ENCODE measurements at regions not wholly inside any gene's neighbourhood (a gene's known extent, or its start where the extent isn't known, plus 50 kb on each side); places are given as distances from the start of the nearest gene placed in this dataset.

DNA sequence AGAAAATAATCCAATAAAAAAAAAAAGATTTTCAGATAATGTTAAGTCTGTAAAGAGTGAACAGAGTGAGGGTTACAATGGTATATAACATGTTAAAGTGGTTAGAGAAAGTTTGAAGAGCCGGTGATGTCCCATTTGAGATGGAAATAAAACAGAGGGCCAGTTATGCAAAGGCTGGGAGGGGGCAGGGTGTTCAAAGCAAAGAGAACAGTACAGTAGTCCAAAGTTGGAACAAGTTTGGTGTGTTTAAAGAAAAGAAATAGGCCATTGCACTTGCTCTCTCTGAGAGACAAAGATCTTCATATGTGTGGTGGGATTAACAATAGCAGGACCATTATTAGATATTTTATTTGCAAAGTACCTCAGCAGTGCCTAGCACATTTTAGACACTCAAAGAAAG lies 179.5 kb upstream of the PKN2 start:
- Mint-ChIP-seq H3K4me3 (no peak overlapping the region), H3K36me3 (no peaks in the 10 kb centered on the region), H3K27ac (no peak overlapping the region), H3K4me1 (peaks cover 6% of the 10 kb centered on the region; the same call in 1 of the 2 replicates), H3K27me3 (ENCODE audit: low read depth) (no peaks in the 10 kb centered on the region), H3K9me3 (no peaks in the 10 kb centered on the region)
- ChIA-PET POLR2A (no interaction called here), CTCF (no interaction called here)
- no peak for TF ChIP-seq MAX (CRISPR knock-in tag; IDR thresholded peaks at IDR 0.05)
- no peak for TF ChIP-seq TCF7 (CRISPR knock-in tag; IDR thresholded peaks at IDR 0.05; ENCODE audit: low read depth)
- no peak for TF ChIP-seq ZNF532 (CRISPR knock-in tag; IDR thresholded peaks at IDR 0.05; ENCODE audit: borderline replicate concordance)
- TF ChIP-seq FOXK1 (CRISPR knock-in tag; IDR thresholded peaks at IDR 0.05): no peak
- TF ChIP-seq ATF3 (CRISPR knock-in tag; conservative IDR thresholded peaks at IDR 0.05): no peak
- TF ChIP-seq, protein P1, sequence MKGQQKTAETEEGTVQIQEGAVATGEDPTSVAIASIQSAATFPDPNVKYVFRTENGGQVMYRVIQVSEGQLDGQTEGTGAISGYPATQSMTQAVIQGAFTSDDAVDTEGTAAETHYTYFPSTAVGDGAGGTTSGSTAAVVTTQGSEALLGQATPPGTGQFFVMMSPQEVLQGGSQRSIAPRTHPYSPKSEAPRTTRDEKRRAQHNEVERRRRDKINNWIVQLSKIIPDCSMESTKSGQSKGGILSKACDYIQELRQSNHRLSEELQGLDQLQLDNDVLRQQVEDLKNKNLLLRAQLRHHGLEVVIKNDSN (CRISPR knock-in tag; IDR thresholded peaks at IDR 0.05): no peak
- no peak for TF ChIP-seq MYBL2 (CRISPR knock-in tag; IDR thresholded peaks at IDR 0.05)
- no peak for TF ChIP-seq ZNF425 (CRISPR knock-in tag; conservative IDR thresholded peaks at IDR 0.05)
- no peak for TF ChIP-seq ZBTB21 (CRISPR knock-in tag; IDR thresholded peaks at IDR 0.05; ENCODE audit: borderline replicate concordance)
- TF ChIP-seq PREB (CRISPR knock-in tag; IDR thresholded peaks at IDR 0.05; ENCODE audit: borderline replicate concordance): no peak
- TF ChIP-seq, protein P2, sequence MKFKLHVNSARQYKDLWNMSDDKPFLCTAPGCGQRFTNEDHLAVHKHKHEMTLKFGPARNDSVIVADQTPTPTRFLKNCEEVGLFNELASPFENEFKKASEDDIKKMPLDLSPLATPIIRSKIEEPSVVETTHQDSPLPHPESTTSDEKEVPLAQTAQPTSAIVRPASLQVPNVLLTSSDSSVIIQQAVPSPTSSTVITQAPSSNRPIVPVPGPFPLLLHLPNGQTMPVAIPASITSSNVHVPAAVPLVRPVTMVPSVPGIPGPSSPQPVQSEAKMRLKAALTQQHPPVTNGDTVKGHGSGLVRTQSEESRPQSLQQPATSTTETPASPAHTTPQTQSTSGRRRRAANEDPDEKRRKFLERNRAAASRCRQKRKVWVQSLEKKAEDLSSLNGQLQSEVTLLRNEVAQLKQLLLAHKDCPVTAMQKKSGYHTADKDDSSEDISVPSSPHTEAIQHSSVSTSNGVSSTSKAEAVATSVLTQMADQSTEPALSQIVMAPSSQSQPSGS (CRISPR knock-in tag; IDR thresholded peaks at IDR 0.05; ENCODE audit: borderline replicate concordance, low read depth): no peak
- TF ChIP-seq TEAD1 (CRISPR knock-in tag; IDR thresholded peaks at IDR 0.05): no peak
- ATAC-seq (no peak), DNase-seq (ENCODE audit: low spot score) (no peak)

DNA sequence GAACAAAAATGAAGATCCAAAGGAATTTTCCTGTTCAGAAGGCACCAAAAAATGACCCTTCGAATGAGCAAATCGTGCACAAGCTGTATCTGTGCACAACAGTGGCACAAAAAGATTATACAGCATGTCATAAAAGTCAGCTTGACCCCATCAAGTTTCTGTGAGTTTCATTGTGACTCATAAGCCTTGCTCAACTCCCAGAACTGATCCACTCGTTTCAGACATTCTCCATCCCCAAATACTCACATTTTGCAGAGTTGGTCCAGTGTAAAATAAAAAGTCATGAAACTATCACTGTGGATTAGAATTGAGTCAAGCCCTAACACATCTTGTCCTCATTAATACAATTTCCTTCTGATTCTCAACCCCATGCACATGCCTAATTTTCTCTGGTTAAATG lies 174.7 kb upstream of the PKN2 start:
- Mint-ChIP-seq H3K9me3 (no peaks in the 10 kb centered on the region), H3K4me3 (no peak overlapping the region), H3K27me3 (ENCODE audit: low read depth) (no peaks in the 10 kb centered on the region), H3K4me1 (no peaks in the 10 kb centered on the region), H3K36me3 (no peaks in the 10 kb centered on the region), H3K27ac (no peak overlapping the region)
- TF ChIP-seq CREM (CRISPR knock-in tag; IDR thresholded peaks at IDR 0.05) (no peak), IRF2 (CRISPR knock-in tag; IDR thresholded peaks at IDR 0.05; ENCODE audit: borderline replicate concordance, low read depth) (no peak), ELF4 (CRISPR knock-in tag; IDR thresholded peaks at IDR 0.05; ENCODE audit: low read depth) (no peak)
- TF ChIP-seq, protein P3, sequence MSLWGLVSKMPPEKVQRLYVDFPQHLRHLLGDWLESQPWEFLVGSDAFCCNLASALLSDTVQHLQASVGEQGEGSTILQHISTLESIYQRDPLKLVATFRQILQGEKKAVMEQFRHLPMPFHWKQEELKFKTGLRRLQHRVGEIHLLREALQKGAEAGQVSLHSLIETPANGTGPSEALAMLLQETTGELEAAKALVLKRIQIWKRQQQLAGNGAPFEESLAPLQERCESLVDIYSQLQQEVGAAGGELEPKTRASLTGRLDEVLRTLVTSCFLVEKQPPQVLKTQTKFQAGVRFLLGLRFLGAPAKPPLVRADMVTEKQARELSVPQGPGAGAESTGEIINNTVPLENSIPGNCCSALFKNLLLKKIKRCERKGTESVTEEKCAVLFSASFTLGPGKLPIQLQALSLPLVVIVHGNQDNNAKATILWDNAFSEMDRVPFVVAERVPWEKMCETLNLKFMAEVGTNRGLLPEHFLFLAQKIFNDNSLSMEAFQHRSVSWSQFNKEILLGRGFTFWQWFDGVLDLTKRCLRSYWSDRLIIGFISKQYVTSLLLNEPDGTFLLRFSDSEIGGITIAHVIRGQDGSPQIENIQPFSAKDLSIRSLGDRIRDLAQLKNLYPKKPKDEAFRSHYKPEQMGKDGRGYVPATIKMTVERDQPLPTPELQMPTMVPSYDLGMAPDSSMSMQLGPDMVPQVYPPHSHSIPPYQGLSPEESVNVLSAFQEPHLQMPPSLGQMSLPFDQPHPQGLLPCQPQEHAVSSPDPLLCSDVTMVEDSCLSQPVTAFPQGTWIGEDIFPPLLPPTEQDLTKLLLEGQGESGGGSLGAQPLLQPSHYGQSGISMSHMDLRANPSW (CRISPR knock-in tag; conservative IDR thresholded peaks at IDR 0.05; ENCODE audit: low read depth): no peak
- ChIA-PET POLR2A (no interaction called here), CTCF (no interaction called here)
- ATAC-seq (no peak), DNase-seq (ENCODE audit: low spot score) (no peak)
